HepG2 (cell line): ENCODE measurements at regions not wholly inside any gene's neighbourhood (a gene's known extent, or its start where the extent isn't known, plus 50 kb on each side); places are given as distances from the start of the nearest gene placed in this dataset.

Experiments
- ELF3 ChIP-seq: IDR thresholded peaks from 2 replicates; pipeline ENCODE4 v1.6.1; 2016; ENCODE audit warnings: missing genetic modification reagents, missing compliant biosample characterization
- FOXK1 ChIP-seq: sonication (generic); formaldehyde crosslinking; IDR thresholded peaks from 2 replicates; pipeline ENCODE4 v1.4.0; 2020; ENCODE audit warnings: low read depth, missing genetic modification reagents, borderline replicate concordance
- GZF1 ChIP-seq: sonication (generic); formaldehyde crosslinking; IDR thresholded peaks from 2 replicates; pipeline ENCODE4 v1.5.1; 2020; ENCODE audit warnings: mild to moderate bottlenecking, missing genetic modification reagents
- HOXA3 ChIP-seq: sonication (generic); formaldehyde crosslinking; IDR thresholded peaks from 2 replicates; pipeline ENCODE4 v1.5.0; 2020; ENCODE audit warnings: missing genetic modification reagents
- NRL ChIP-seq: sonication (generic); formaldehyde crosslinking; IDR thresholded peaks from 2 replicates; pipeline ENCODE4 v1.5.0; 2020; ENCODE audit warnings: missing genetic modification reagents, mild to moderate bottlenecking, moderate library complexity, borderline replicate concordance
- POLR2A ChIP-seq, 2 experiments: IDR thresholded peaks; 2 replicates each; pipeline ENCODE4 v1.6.1; 2011; ENCODE audit warnings: low read depth in 2 of 2, low read length in 2 of 2, mild to moderate bottlenecking in 1 of 2, moderate library complexity in 1 of 2; ENCODE audit not compliant: insufficient read depth in 1 of 2
- ZNF24 ChIP-seq: fragments of 450-650 bp; IDR thresholded peaks from 2 replicates; pipeline ENCODE4 v1.6.1; 2017; ENCODE audit warnings: antibody characterized with exemption, mild to moderate bottlenecking
- ZNF543 ChIP-seq: sonication (generic); formaldehyde crosslinking; IDR thresholded peaks from 2 replicates; pipeline ENCODE4 v1.4.0; 2020; ENCODE audit warnings: mild to moderate bottlenecking, missing genetic modification reagents
- ZNF75D ChIP-seq: sonication (generic); formaldehyde crosslinking; IDR thresholded peaks from 2 replicates; pipeline ENCODE4 v1.8.1; 2023; ENCODE audit warnings: missing genetic modification reagents, mild to moderate bottlenecking, borderline replicate concordance
- TF ChIP-seq, protein P1 (sequence below): sonication (generic); formaldehyde crosslinking; IDR thresholded peaks from 2 replicates; pipeline ENCODE4 v1.5.0; 2020; ENCODE audit warnings: mild to moderate bottlenecking, missing genetic modification reagents, moderate library complexity
- TF ChIP-seq, protein P2 (sequence below): sonication (generic); formaldehyde crosslinking; conservative IDR thresholded peaks from 2 replicates; pipeline ENCODE4 v1.8.0; 2022; ENCODE audit warnings: missing genetic modification reagents

DNA sequence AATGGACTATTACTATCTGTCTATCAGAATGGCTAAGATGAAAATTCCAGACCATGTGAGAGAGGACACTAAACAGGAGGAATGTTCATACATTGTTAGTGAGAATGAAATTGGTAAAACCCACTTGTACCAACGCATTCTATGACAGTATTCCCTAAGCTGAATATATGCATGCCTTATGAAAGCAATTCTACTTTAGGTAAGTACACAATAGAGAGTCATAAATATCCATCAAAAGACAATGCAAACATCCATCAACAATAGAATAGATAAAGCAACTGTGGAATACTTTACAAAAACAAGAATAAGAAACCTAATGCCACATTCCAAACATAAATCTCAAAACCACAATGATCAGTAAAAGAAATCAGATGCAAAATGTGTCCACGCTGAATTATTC, 529.3 kb downstream of the ANKRD50 start:
- no peak for TF ChIP-seq ELF3 (CRISPR knock-in tag)
- no peak for TF ChIP-seq ZNF75D (CRISPR knock-in tag)
- no peak for TF ChIP-seq HOXA3 (CRISPR knock-in tag)
- no peak for TF ChIP-seq ZNF24
- TF ChIP-seq, protein P1, sequence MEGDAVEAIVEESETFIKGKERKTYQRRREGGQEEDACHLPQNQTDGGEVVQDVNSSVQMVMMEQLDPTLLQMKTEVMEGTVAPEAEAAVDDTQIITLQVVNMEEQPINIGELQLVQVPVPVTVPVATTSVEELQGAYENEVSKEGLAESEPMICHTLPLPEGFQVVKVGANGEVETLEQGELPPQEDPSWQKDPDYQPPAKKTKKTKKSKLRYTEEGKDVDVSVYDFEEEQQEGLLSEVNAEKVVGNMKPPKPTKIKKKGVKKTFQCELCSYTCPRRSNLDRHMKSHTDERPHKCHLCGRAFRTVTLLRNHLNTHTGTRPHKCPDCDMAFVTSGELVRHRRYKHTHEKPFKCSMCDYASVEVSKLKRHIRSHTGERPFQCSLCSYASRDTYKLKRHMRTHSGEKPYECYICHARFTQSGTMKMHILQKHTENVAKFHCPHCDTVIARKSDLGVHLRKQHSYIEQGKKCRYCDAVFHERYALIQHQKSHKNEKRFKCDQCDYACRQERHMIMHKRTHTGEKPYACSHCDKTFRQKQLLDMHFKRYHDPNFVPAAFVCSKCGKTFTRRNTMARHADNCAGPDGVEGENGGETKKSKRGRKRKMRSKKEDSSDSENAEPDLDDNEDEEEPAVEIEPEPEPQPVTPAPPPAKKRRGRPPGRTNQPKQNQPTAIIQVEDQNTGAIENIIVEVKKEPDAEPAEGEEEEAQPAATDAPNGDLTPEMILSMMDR = no peak
- no peak for TF ChIP-seq FOXK1
- no peak for TF ChIP-seq POLR2A (IDR thresholded peaks at IDR 0.05; ENCODE audit: insufficient read depth in 1 of 2, low read depth in 2 of 2, low read length in 2 of 2)
- TF ChIP-seq, protein P2, sequence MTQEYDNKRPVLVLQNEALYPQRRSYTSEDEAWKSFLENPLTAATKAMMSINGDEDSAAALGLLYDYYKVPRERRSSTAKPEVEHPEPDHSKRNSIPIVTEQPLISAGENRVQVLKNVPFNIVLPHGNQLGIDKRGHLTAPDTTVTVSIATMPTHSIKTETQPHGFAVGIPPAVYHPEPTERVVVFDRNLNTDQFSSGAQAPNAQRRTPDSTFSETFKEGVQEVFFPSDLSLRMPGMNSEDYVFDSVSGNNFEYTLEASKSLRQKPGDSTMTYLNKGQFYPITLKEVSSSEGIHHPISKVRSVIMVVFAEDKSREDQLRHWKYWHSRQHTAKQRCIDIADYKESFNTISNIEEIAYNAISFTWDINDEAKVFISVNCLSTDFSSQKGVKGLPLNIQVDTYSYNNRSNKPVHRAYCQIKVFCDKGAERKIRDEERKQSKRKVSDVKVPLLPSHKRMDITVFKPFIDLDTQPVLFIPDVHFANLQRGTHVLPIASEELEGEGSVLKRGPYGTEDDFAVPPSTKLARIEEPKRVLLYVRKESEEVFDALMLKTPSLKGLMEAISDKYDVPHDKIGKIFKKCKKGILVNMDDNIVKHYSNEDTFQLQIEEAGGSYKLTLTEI = no peak
- no peak for TF ChIP-seq GZF1
- TF ChIP-seq ZNF543 (CRISPR knock-in tag) = no peak
- TF ChIP-seq NRL (CRISPR knock-in tag) = no peak
